H1 (cell line): ENCODE measurements at regions not wholly inside any gene's neighbourhood (a gene's known extent, or its start where the extent isn't known, plus 50 kb on each side); places are given as distances from the start of the nearest gene placed in this dataset.
A peak's percentile ranks its signal among the peaks of the same experiment; 100 is the strongest.

ENCODE experiments used
- CTCF ChIA-PET: fragments of 300-600 bp; sonication (Branson Sonifier 250); formaldehyde crosslinking; loops from one replicate; lab custom pipeline; 2021; ENCODE audit not compliant: partially characterized antibody; lab: Charles Lee
- POLR2A ChIA-PET: fragments of 300-600 bp; sonication (Branson Sonifier 250); formaldehyde crosslinking; loops from one replicate; lab custom pipeline; 2021; ENCODE audit warnings: inconsistent platforms; ENCODE audit not compliant: partially characterized antibody; lab: Charles Lee
- DNase-seq, 2 experiments: peaks; one replicate each; pipeline versions ENCODE4 v3.0.0 to v3.0.0-alpha.2; 2010 to 2022; ENCODE audit warnings: low spot score in 2 of 2, low read depth in 1 of 2, mixed read lengths in 1 of 2
- FAIRE-seq: peaks from 2 replicates; lab custom pipeline; 2011; peaks lifted over from hg19 to GRCh38; lab: Jason Lieb, UNC
- H2AFZ ChIP-seq: 2 replicates; pipeline ENCODE4 v1.8.1; 2012; ENCODE audit warnings: low read length, inconsistent platforms
- H2AK5ac ChIP-seq: 2 replicates; pipeline ENCODE4 v1.6.1; 2013; ENCODE audit warnings: low read depth, low read length
- H2BK120ac ChIP-seq: replicated peaks from 2 replicates; pipeline ENCODE3; 2013; ENCODE audit warnings: low read depth, low read length, inconsistent platforms
- H2BK12ac ChIP-seq: 2 replicates; pipeline ENCODE4 v1.6.1; 2013; ENCODE audit warnings: low read depth, low read length
- H2BK15ac ChIP-seq: 2 replicates; pipeline ENCODE4 v1.6.1; 2013; ENCODE audit warnings: low read length
- H2BK20ac ChIP-seq: 2 replicates; pipeline ENCODE4 v1.6.1; 2013; ENCODE audit warnings: low read length
- H2BK5ac ChIP-seq: 2 replicates; pipeline ENCODE4 v1.6.1; 2013; ENCODE audit warnings: low read depth, low read length
- H3K14ac ChIP-seq: 2 replicates; pipeline ENCODE4 v1.6.1; 2013; ENCODE audit warnings: inconsistent platforms; ENCODE audit not compliant: insufficient read length
- H3K18ac ChIP-seq: 2 replicates; pipeline ENCODE4 v1.6.1; 2013; ENCODE audit warnings: low read length; ENCODE audit errors: extremely low read depth
- H3K23ac ChIP-seq: 2 replicates; pipeline ENCODE4 v1.6.1; 2013; ENCODE audit warnings: inconsistent platforms; ENCODE audit not compliant: insufficient read length
- H3K23me2 ChIP-seq: 2 replicates; pipeline ENCODE4 v1.6.1; 2013; ENCODE audit warnings: low read depth, low read length
- H3K27ac ChIP-seq: 2 replicates; pipeline ENCODE4 v1.6.1; 2011; ENCODE audit warnings: low read depth, low read length, inconsistent platforms
- H3K27me3 ChIP-seq, 4 experiments: replicated peaks in 1 of 4; 1 replicate in 1 of 4; 2 replicates in 3 of 4; pipeline versions ENCODE4 v1.6.1 to v1.8.1; 2011 to 2013; ENCODE audit warnings: low read length in 3 of 4, mild to moderate bottlenecking in 3 of 4, inconsistent platforms in 2 of 4, mixed read lengths in 2 of 4, moderate library complexity in 1 of 4; ENCODE audit not compliant: control insufficient read depth in 3 of 4, insufficient read depth in 3 of 4; ENCODE audit errors: extremely low read depth in 1 of 4
- H3K36me3 ChIP-seq, 4 experiments: 2 replicates each; pipeline versions ENCODE4 v1.6.1 to v1.8.1; 2011 to 2013; ENCODE audit warnings: mild to moderate bottlenecking in 4 of 4, low read length in 3 of 4, moderate library complexity in 2 of 4, control low read depth in 1 of 4, inconsistent platforms in 1 of 4; ENCODE audit not compliant: insufficient read depth in 4 of 4, control insufficient read depth in 2 of 4
- H3K4ac ChIP-seq: replicated peaks from 2 replicates; pipeline ENCODE3; 2013; ENCODE audit warnings: low read length, low read depth, mixed read lengths, inconsistent platforms; ENCODE audit not compliant: insufficient read length
- H3K4me1 ChIP-seq, 4 experiments: replicated peaks in 1 of 4; 1 replicate in 1 of 4; 2 replicates in 3 of 4; pipeline versions ENCODE4 v1.6.1 to v1.8.1; 2011 to 2013; ENCODE audit warnings: low read length in 3 of 4, inconsistent platforms in 2 of 4, mixed read lengths in 1 of 4; ENCODE audit not compliant: insufficient read depth in 4 of 4, control insufficient read depth in 3 of 4
- H3K4me2 ChIP-seq, 2 experiments: 2 replicates each; pipeline versions ENCODE4 v1.6.1 to v1.8.1; 2011 to 2013; ENCODE audit warnings: low read depth in 2 of 2, low read length in 2 of 2, control low read depth in 1 of 2, inconsistent platforms in 1 of 2, mild to moderate bottlenecking in 1 of 2; ENCODE audit not compliant: insufficient read depth in 1 of 2
- H3K4me3 ChIP-seq, 4 experiments: fragments of 200-600, 300-600 bp in 1 of 4; sonication (generic), shearing (Covaris generic), sonication (Bioruptor Twin) in 1 of 4; 2 replicates each; pipeline versions ENCODE4 v1.5.1 to v1.8.1; 2011 to 2016; ENCODE audit warnings: low read length in 4 of 4, low read depth in 3 of 4, control low read depth in 2 of 4, inconsistent platforms in 2 of 4, mild to moderate bottlenecking in 2 of 4, mixed read lengths in 1 of 4, moderate library complexity in 1 of 4; ENCODE audit not compliant: insufficient read depth in 2 of 4; ENCODE audit errors: extremely low read depth in 1 of 4
- H3K56ac ChIP-seq: replicated peaks from 2 replicates; pipeline ENCODE3; 2013; ENCODE audit warnings: low read depth, mild to moderate bottlenecking, mixed read lengths, low read length, inconsistent platforms; ENCODE audit not compliant: insufficient read length
- H3K79me1 ChIP-seq: 2 replicates; pipeline ENCODE4 v1.6.1; 2013; ENCODE audit warnings: low read depth, low read length, control low read depth
- H3K79me2 ChIP-seq, 2 experiments: 2 replicates each; pipeline versions ENCODE4 v1.6.1 to v1.8.1; 2012 to 2013; ENCODE audit warnings: low read length in 2 of 2, mild to moderate bottlenecking in 2 of 2, inconsistent platforms in 1 of 2; ENCODE audit not compliant: insufficient read depth in 2 of 2, control insufficient read depth in 1 of 2
- H3K9ac ChIP-seq, 4 experiments: replicated peaks in 1 of 4; 1 replicate in 1 of 4; 2 replicates in 3 of 4; pipeline versions ENCODE4 v1.6.1 to v1.8.1; 2011 to 2013; ENCODE audit warnings: low read depth in 3 of 4, low read length in 3 of 4, control low read depth in 2 of 4, mild to moderate bottlenecking in 2 of 4, moderate library complexity in 2 of 4, inconsistent platforms in 1 of 4; ENCODE audit errors: extremely low read depth in 1 of 4
- H3K9me3 ChIP-seq, 2 experiments: 2 replicates each; pipeline versions ENCODE4 v1.6.1 to v1.8.1; 2012 to 2013; ENCODE audit warnings: mild to moderate bottlenecking in 2 of 2, moderate library complexity in 2 of 2, control low read depth in 1 of 2, inconsistent platforms in 1 of 2, low read depth in 1 of 2, low read length in 1 of 2, mixed read lengths in 1 of 2; ENCODE audit not compliant: insufficient read depth in 2 of 2
- H4K20me1 ChIP-seq, 2 experiments: replicated peaks in 1 of 2; 2 replicates each; pipeline versions ENCODE3 to v1.8.1; 2011 to 2013; ENCODE audit warnings: inconsistent platforms in 2 of 2, low read length in 2 of 2, mild to moderate bottlenecking in 1 of 2; ENCODE audit not compliant: insufficient read depth in 2 of 2, control insufficient read depth in 1 of 2
- H4K5ac ChIP-seq: 2 replicates; pipeline ENCODE4 v1.6.1; 2013; ENCODE audit warnings: low read length, low read depth, mixed read lengths, inconsistent platforms; ENCODE audit not compliant: insufficient read length
- H4K8ac ChIP-seq: 2 replicates; pipeline ENCODE4 v1.8.0; 2013; ENCODE audit warnings: mild to moderate bottlenecking, moderate library complexity, low read length, inconsistent platforms; ENCODE audit not compliant: insufficient read depth; ENCODE audit errors: extremely low read depth
- H4K91ac ChIP-seq: replicated peaks from 2 replicates; pipeline ENCODE3; 2013; ENCODE audit warnings: low read length, mixed read lengths, inconsistent platforms; ENCODE audit not compliant: insufficient read length
- WGBS, 2 experiments: shearing (Covaris generic) in 1 of 2; methylation state at CpG; one replicate each; pipeline versions ENCODE4 v1.1.6 to v1.1.7; 2013 to 2015; ENCODE audit warnings: low lambda C conversion rate in 2 of 2, mixed read lengths in 2 of 2, inconsistent platforms in 1 of 2, low coverage in 1 of 2, missing lambda C conversion rate in 1 of 2; ENCODE audit not compliant: insufficient replicate concordance in 2 of 2, insufficient coverage in 1 of 2, insufficient read length in 1 of 2; ENCODE audit errors: extremely low coverage in 1 of 2, missing lambda C conversion rate in 1 of 2; 5-methylcytosine and 5-hydroxymethylcytosine counted together

DNA sequence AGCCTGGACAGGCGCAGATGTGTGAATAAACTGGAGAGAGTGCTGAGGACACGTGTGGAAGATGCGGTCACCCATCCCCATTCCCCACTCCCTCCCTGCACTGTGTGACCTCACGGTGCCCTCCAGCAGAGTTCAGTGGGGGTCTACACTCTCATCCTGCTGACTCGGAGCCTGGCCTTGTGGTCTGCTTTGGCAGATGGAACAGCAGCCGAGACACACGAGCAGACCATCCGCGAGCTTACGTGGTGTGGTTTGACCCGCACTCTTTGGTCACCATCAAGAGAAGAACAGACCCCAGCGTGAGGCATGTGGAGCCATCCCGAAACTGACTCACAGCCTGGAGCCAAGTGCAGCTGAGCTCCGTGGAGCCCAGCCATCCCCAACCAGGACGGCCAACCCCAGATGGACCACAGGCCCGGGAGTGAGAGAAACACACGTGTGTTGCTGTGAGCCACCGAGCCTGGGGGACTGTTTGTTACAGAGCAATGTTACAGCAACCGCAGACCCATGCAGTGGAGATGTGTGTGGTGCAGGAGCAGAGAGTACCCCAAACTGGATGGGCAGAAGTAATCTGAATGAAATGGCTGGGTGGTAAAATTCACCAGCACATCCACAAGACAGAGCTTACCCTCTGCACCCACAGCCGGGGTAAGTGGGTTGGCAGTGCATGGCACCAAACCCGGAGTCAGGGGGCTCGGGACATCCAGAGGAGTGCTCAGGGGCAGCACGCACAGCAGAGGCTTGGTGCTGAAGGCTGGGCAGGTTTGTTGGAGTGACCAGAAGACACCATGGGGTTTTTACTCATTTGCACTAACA is 90.7 kb downstream of the RTL6 start:
- peak overlapping the region; percentile 55; the same call in 1 of the 2 replicates for H2AFZ ChIP-seq
- no peak overlapping the region for H3K23ac ChIP-seq
- no peaks in the 10 kb centered on the region; a peak in 1 of 7 replicates for H3K27me3 ChIP-seq
- H3K23me2 ChIP-seq, result no peaks in the 10 kb centered on the region
- H2BK20ac ChIP-seq, result peak overlapping the region; percentile 86; the same call in 1 of the 2 replicates
- H2BK12ac ChIP-seq, result peak overlapping the region; percentile 98; the same call in 1 of the 2 replicates
- POLR2A ChIA-PET, result no interaction called here
- no peak overlapping the region for H2BK120ac ChIP-seq
- peaks cover 6 to 10% (median 10%) of the 10 kb centered on the region in 4 experiments for H3K4me1 ChIP-seq
- peak overlapping the region; percentile 80; the same call in 1 of the 2 replicates for H2BK5ac ChIP-seq
- no peak overlapping the region for H3K9ac ChIP-seq
- peak overlapping the region; percentile 5 to 20; a peak in 1 of 4 replicates for H3K4me2 ChIP-seq
- no peak overlapping the region for H3K27ac ChIP-seq
- peak overlapping the region; percentile 93 for H2AK5ac ChIP-seq
- H4K20me1 ChIP-seq, result peaks cover 0 to 2% of the 10 kb centered on the region in 2 experiments
- no peak for FAIRE-seq
- 74% methylated on average over 22 of the region's 23 CpGs; no CpG with 5 or more reads in 1 of the 2 experiments for WGBS, 2 experiments
- H3K18ac ChIP-seq, result peak overlapping the region; percentile 84; the same call in 1 of the 2 replicates
- no peaks in the 10 kb centered on the region; a peak in 1 of 4 replicates for H3K9me3 ChIP-seq
- no peak overlapping the region for H3K56ac ChIP-seq
- no peaks in the 10 kb centered on the region for H3K79me2 ChIP-seq
- H2BK15ac ChIP-seq, result peak overlapping the region; percentile 90
- no peak overlapping the region for H3K14ac ChIP-seq
- H4K91ac ChIP-seq, result peak overlapping the region; percentile 63
- H4K8ac ChIP-seq, result no peak overlapping the region
- no peak for DNase-seq
- H3K4me3 ChIP-seq, result no peak overlapping the region
- no peak overlapping the region for H4K5ac ChIP-seq
- H3K79me1 ChIP-seq, result no peaks in the 10 kb centered on the region; the same call in 1 of the 2 replicates
- CTCF ChIA-PET, result interaction anchor here (0.8 to 1.9 kb wide), 7 partner anchors 12 to 414 kb away, joined by 3 to 6 read pairs (median 3); no protein-coding TSS in a partner anchor
- no peak overlapping the region for H3K4ac ChIP-seq
- no peaks in the 10 kb centered on the region for H3K36me3 ChIP-seq
